Natural killer cell (primary cell): ENCODE measurements at regions not wholly inside any gene's neighbourhood (a gene's known extent, or its start where the extent isn't known, plus 50 kb on each side); places are given as distances from the start of the nearest gene placed in this dataset.

ENCODE experiments used
- ATAC-seq, 3 donors: fragments of 150-1000 bp in 2 of 3; fragments of 200-7000 bp in 1 of 3; cut with Tn5 transposase; 1 replicate in 1 of 3; 2 replicates in 2 of 3; pipeline ENCODE4 v1.10.0; 2021; ENCODE audit warnings: mild to moderate bottlenecking in 2 of 3, moderate library complexity in 2 of 3
- DNase-seq, 2 donors: peaks; one replicate each; pipeline versions ENCODE4 v3.0.0 to v3.0.0-alpha.2; 2013 to 2021; ENCODE audit warnings: mixed read lengths in 1 of 2
- H3K27ac ChIP-seq: one replicate; pipeline ENCODE4 v1.5.1; 2013; ENCODE audit warnings: mild to moderate bottlenecking, low read length
- H3K27me3 ChIP-seq: one replicate; pipeline ENCODE4 v1.6.1; 2013; ENCODE audit warnings: low read length; ENCODE audit not compliant: control insufficient read depth, insufficient read depth
- H3K36me3 ChIP-seq: one replicate; pipeline ENCODE4 v1.6.1; 2013; ENCODE audit warnings: low read length; ENCODE audit not compliant: control insufficient read depth, insufficient read depth
- H3K4me1 ChIP-seq: one replicate; pipeline ENCODE4 v1.6.1; 2013; ENCODE audit warnings: low read length; ENCODE audit not compliant: control insufficient read depth, insufficient read depth
- H3K4me3 ChIP-seq: one replicate; pipeline ENCODE4 v1.5.1; 2013; ENCODE audit warnings: low read length
- H3K9me3 ChIP-seq: one replicate; pipeline ENCODE4 v1.6.1; 2013; ENCODE audit warnings: low read length; ENCODE audit not compliant: control insufficient read depth, insufficient read depth
- H3K27ac Mint-ChIP-seq, 2 donors: one replicate each; pipeline ENCODE4 v1.8.0; 2022; ENCODE audit warnings: mild to moderate bottlenecking in 2 of 2, mixed read lengths in 2 of 2, moderate library complexity in 1 of 2
- H3K27me3 Mint-ChIP-seq, 2 donors: one replicate each; pipeline ENCODE4 v1.8.0; 2022; ENCODE audit warnings: low read depth in 2 of 2, mixed read lengths in 2 of 2
- H3K36me3 Mint-ChIP-seq: one replicate; pipeline ENCODE4 v1.8.0; 2022; ENCODE audit warnings: mixed read lengths
- H3K4me1 Mint-ChIP-seq, 2 donors: one replicate each; pipeline ENCODE4 v1.8.0; 2022; ENCODE audit warnings: mixed read lengths in 2 of 2
- H3K4me3 Mint-ChIP-seq: one replicate; pipeline ENCODE4 v1.8.0; 2022; ENCODE audit warnings: mild to moderate bottlenecking, moderate library complexity, mixed read lengths
- H3K9me3 Mint-ChIP-seq, 2 donors: one replicate each; pipeline ENCODE4 v1.8.0; 2022; ENCODE audit warnings: mixed read lengths in 2 of 2
- CTCF ChIP-seq: fragments of 200-600 bp; IDR thresholded peaks from one replicate; pipeline ENCODE4 v1.8.0; 2022; ENCODE audit warnings: antibody characterized with exemption
- WGBS: methylation state at CpG from one replicate; pipeline ENCODE4 v1.1.7; 2013; ENCODE audit warnings: missing lambda C conversion rate; ENCODE audit not compliant: insufficient coverage; 5-methylcytosine and 5-hydroxymethylcytosine counted together
- intact Hi-C: fragments of 100-400 bp; cut with micrococcal nuclease; formaldehyde crosslinking; loops from one replicate; pipeline ENCODE4 v1.14.2; 2022

DNA sequence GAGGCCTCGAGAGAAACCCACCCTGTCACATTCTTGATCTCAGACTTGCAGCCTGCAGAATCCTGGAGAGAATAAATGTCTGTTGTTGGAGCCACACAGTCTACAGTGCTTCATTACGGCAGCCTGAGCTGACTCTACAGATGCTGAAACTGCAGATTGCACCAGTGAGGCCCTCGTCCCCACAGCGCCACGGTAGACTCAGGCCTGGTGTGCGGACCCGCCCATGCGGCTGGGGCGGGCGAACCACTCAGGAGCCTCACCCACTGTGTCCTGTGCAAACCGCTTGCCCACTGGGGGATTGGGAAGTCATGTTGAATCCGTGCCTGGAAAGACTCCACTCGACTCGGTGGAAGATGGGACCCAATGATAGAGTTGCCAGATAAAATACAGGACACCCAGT is 125.2 kb upstream of the COPS8 start:
- Mint-ChIP-seq H3K27me3 (peaks cover 9 to 11% of the 10 kb centered on the region in 2 donors), H3K36me3 (no peaks in the 10 kb centered on the region), H3K4me3 (no peak overlapping the region), H3K9me3 (no peaks in the 10 kb centered on the region), H3K27ac (no peak overlapping the region), H3K4me1 (no peaks in the 10 kb centered on the region)
- WGBS = 93% methylated on average over 14 of the region's 14 CpGs
- Histone ChIP-seq H3K36me3 (no peaks in the 10 kb centered on the region), H3K27me3 (no peaks in the 10 kb centered on the region), H3K9me3 (no peaks in the 10 kb centered on the region), H3K27ac (no peak overlapping the region), H3K4me3 (no peak overlapping the region), H3K4me1 (no peaks in the 10 kb centered on the region)
- TF ChIP-seq CTCF = no peak
- intact Hi-C loops = no loop called here
- ATAC-seq (no peak), DNase-seq (no peak)

DNA sequence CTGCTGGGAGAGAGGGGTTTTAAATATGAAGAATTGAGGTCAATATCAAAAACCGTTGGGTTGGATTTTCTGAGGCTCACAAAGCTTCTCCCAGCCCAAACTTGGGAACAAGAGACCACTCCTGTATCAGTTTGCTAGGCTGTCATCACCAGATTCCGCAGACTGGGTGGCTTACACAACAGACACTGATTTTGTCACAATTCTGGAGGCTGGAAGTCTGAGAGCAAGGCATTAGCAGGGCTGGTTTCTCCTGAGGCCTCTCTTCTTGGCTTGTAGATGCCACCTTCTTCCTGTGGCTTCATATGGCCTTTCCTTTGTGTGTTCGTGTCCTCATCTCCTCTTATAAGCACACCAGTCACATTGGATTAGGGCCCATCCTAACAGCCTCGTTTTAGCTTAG is 122.9 kb upstream of the COPS8 start:
- ATAC-seq (no peak), DNase-seq (no peak)
- H3K4me3 ChIP-seq = no peak overlapping the region
- H3K36me3 ChIP-seq = no peaks in the 10 kb centered on the region
- no peak overlapping the region for H3K27ac Mint-ChIP-seq
- no peak overlapping the region for H3K4me3 Mint-ChIP-seq
- no peak overlapping the region for H3K27ac ChIP-seq
- H3K36me3 Mint-ChIP-seq = no peaks in the 10 kb centered on the region
- H3K4me1 ChIP-seq = peaks cover 7% of the 10 kb centered on the region
- intact Hi-C loops = no loop called here
- no peaks in the 10 kb centered on the region for H3K9me3 ChIP-seq
- H3K4me1 Mint-ChIP-seq = peaks cover 6 to 14% of the 10 kb centered on the region in 2 donors
- peaks cover 3 to 9% of the 10 kb centered on the region in 2 donors for H3K27me3 Mint-ChIP-seq
- no peaks in the 10 kb centered on the region for H3K27me3 ChIP-seq
- no peaks in the 10 kb centered on the region for H3K9me3 Mint-ChIP-seq
- WGBS = 74% methylated on average over 4 of the region's 4 CpGs
- TF ChIP-seq CTCF = no peak

- ATAC-seq = no peak
- Mint-ChIP-seq H3K9me3 (no peaks in the 10 kb centered on the region), H3K36me3 (no peaks in the 10 kb centered on the region), H3K27me3 (peaks cover 3 to 9% of the 10 kb centered on the region in 2 donors), H3K4me1 (peaks cover 10 to 18% of the 10 kb centered on the region in 2 donors), H3K27ac (no peak overlapping the region), H3K4me3 (no peak overlapping the region)
- no peaks in the 10 kb centered on the region for H3K27me3 ChIP-seq
- 79% methylated on average over 7 of the region's 7 CpGs for WGBS
- no peaks in the 10 kb centered on the region for H3K9me3 ChIP-seq
- TF ChIP-seq CTCF = no peak
- H3K4me3 ChIP-seq = no peak overlapping the region
- H3K27ac ChIP-seq = no peak overlapping the region
- H3K36me3 ChIP-seq = no peaks in the 10 kb centered on the region
- intact Hi-C loops = no loop called here
- peaks cover 16% of the 10 kb centered on the region for H3K4me1 ChIP-seq
- no peak for DNase-seq
Measured at GRCh38 chr2:236963631-236964182, 122.0 kb upstream of the COPS8 start.

DNA sequence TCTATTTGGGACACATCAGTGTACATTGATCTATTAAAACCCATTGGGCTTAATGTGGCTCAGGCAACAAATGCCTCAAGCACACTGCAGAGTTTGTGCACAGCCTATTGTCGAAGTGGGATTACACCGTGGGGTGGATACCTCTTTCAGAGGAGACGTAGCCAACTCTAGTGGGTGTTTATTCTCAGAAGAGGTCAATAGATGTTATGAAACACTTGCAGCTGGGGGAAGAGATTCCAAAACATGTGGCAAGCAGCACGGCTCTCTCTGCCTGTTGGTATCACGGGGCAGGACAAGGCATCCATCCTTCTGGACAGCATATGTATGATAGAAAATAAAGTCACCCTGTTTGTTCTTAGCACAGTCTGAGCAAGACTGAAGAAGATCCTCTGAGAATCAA is 121.4 kb upstream of the COPS8 start:
- no peaks in the 10 kb centered on the region for H3K27me3 ChIP-seq
- H3K27ac Mint-ChIP-seq = no peak overlapping the region
- peaks cover 10 to 20% of the 10 kb centered on the region in 2 donors for H3K4me1 Mint-ChIP-seq
- peaks cover 3 to 8% of the 10 kb centered on the region in 2 donors for H3K27me3 Mint-ChIP-seq
- no peak for DNase-seq
- no peak for ATAC-seq
- H3K4me1 ChIP-seq = peaks cover 21% of the 10 kb centered on the region
- H3K36me3 ChIP-seq = no peaks in the 10 kb centered on the region
- H3K4me3 Mint-ChIP-seq = no peak overlapping the region
- intact Hi-C loops = no loop called here
- WGBS = 94% methylated on average over 5 of the region's 5 CpGs
- no peaks in the 10 kb centered on the region for H3K9me3 ChIP-seq
- H3K36me3 Mint-ChIP-seq = no peaks in the 10 kb centered on the region
- no peak overlapping the region for H3K4me3 ChIP-seq
- H3K27ac ChIP-seq = no peak overlapping the region
- TF ChIP-seq CTCF = no peak
- H3K9me3 Mint-ChIP-seq = no peaks in the 10 kb centered on the region
